HCT116 (cell line): ENCODE measurements at regions not wholly inside any gene's neighbourhood (a gene's known extent, or its start where the extent isn't known, plus 50 kb on each side); places are given as distances from the start of the nearest gene placed in this dataset.

Experiments used
- ATAC-seq: fragments of 200-7000 bp; cut with Tn5 transposase; 2 replicates; pipeline ENCODE4 v1.9.1; 2020; ENCODE audit warnings: mild to moderate bottlenecking, moderate library complexity
- BruUV-seq: library from RNA; stranded (reverse); fragments of 400-500 nt; replicated peaks from 2 replicates; lab custom pipeline; 2021; lab: Mats Ljungman, UMichigan
- CTCF ChIA-PET: fragments of 300-600 bp; sonication (Branson Sonifier 250); formaldehyde crosslinking; loops from one replicate; lab custom pipeline; 2021; ENCODE audit warnings: antibody characterized with exemption; lab: Charles Lee
- POLR2A ChIA-PET: fragments of 300-600, 350-600 bp; sonication (Branson Sonifier 250); formaldehyde crosslinking; loops from one replicate; lab custom pipeline; 2021; ENCODE audit warnings: antibody characterized with exemption; lab: Charles Lee
- RAD21 ChIA-PET, 2 experiments: fragments of 300-600 bp; sonication (Branson Sonifier 250); formaldehyde crosslinking; loops; one replicate each; lab custom pipeline; 2023; ENCODE audit warnings: low total read pairs in 2 of 2; ENCODE audit not compliant: uncharacterized antibody in 2 of 2, unreplicated experiment in 2 of 2, low non-redundant PET in 1 of 2; lab: Charles Lee
- DNase-seq: peaks from one replicate; pipeline ENCODE4 v3.0.0-alpha.2; 2010; ENCODE audit warnings: low read depth, low spot score
- H2AFZ ChIP-seq: fragments of 200-600 bp; shearing (Covaris generic), sonication (generic); 2 replicates; pipeline ENCODE4 v1.6.1; 2017; ENCODE audit warnings: low read depth, mixed run types, mixed read lengths, antibody characterized with exemption, low read length; ENCODE audit not compliant: poor library complexity, severe bottlenecking
- H3K27ac ChIP-seq: 2 replicates; pipeline ENCODE4 v1.5.1; 2012; ENCODE audit warnings: low read depth, low read length
- H3K27me3 ChIP-seq: fragments of 200-600 bp; sonication (generic); 2 replicates; pipeline ENCODE4 v1.6.1; 2016; ENCODE audit warnings: mixed run types, low read length, mixed read lengths; ENCODE audit not compliant: insufficient read depth
- H3K36me3 ChIP-seq, 2 experiments: fragments of 200-500 bp in 1 of 2; fragments of 200-600 bp in 1 of 2; sonication (Bioruptor generic) in 1 of 2; sonication (generic) in 1 of 2; 2 replicates each; pipeline versions ENCODE4 v1.5.1 to v1.6.1; 2014 to 2016; ENCODE audit warnings: low read length in 2 of 2, inconsistent platforms in 1 of 2, mixed read lengths in 1 of 2, mixed run types in 1 of 2; ENCODE audit not compliant: insufficient read depth in 2 of 2, control insufficient read depth in 1 of 2
- H3K4me1 ChIP-seq, 2 experiments: fragments of 200-600 bp in 1 of 2; sonication (generic) in 1 of 2; 2 replicates each; pipeline versions ENCODE4 v1.5.1 to v1.6.1; 2012 to 2017; ENCODE audit warnings: low read length in 2 of 2, inconsistent platforms in 1 of 2, mild to moderate bottlenecking in 1 of 2, mixed read lengths in 1 of 2, mixed run types in 1 of 2, moderate library complexity in 1 of 2; ENCODE audit not compliant: insufficient read depth in 2 of 2, control insufficient read depth in 1 of 2
- H3K4me2 ChIP-seq: fragments of 200-600 bp; sonication (generic); 2 replicates; pipeline ENCODE4 v1.6.1; 2017; ENCODE audit warnings: mixed run types, low read length, mixed read lengths
- H3K4me3 ChIP-seq, 2 experiments: fragments of 200-600 bp in 1 of 2; sonication (generic) in 1 of 2; replicated peaks in 1 of 2; 2 replicates each; pipeline ENCODE4 v1.5.1; 2011 to 2016; ENCODE audit warnings: low read length in 2 of 2, control low read depth in 1 of 2, low read depth in 1 of 2, mild to moderate bottlenecking in 1 of 2, mixed read lengths in 1 of 2, mixed run types in 1 of 2
- H3K79me2 ChIP-seq: fragments of 200-600 bp; sonication (generic); 2 replicates; pipeline ENCODE4 v1.6.1; 2017; ENCODE audit warnings: mild to moderate bottlenecking, mixed run types, low read length, moderate library complexity, mixed read lengths; ENCODE audit not compliant: insufficient read depth
- H3K9ac ChIP-seq: fragments of 200-600 bp; sonication (generic); 2 replicates; pipeline ENCODE4 v1.6.1; 2016; ENCODE audit warnings: low read length, mixed read lengths
- H3K9me2 ChIP-seq: fragments of 200-600 bp; sonication (generic), shearing (Covaris generic); 2 replicates; pipeline ENCODE4 v1.6.1; 2017; ENCODE audit warnings: mixed run types, mild to moderate bottlenecking, moderate library complexity; ENCODE audit not compliant: insufficient read depth
- H3K9me3 ChIP-seq, 2 experiments: fragments of 200-500 bp in 1 of 2; fragments of 200-600 bp in 1 of 2; sonication (Bioruptor generic) in 1 of 2; sonication (generic) in 1 of 2; 2 replicates each; pipeline ENCODE4 v1.6.1; 2014 to 2017; ENCODE audit warnings: low read length in 2 of 2, mixed read lengths in 2 of 2, inconsistent platforms in 1 of 2, low read depth in 1 of 2, mild to moderate bottlenecking in 1 of 2, mixed run types in 1 of 2, moderate library complexity in 1 of 2; ENCODE audit not compliant: control insufficient read depth in 1 of 2, insufficient read depth in 1 of 2
- H4K20me1 ChIP-seq: fragments of 200-600 bp; sonication (generic), shearing (Covaris generic); 2 replicates; pipeline ENCODE4 v1.6.1; 2017; ENCODE audit warnings: mixed run types, mild to moderate bottlenecking, moderate library complexity; ENCODE audit not compliant: insufficient read depth
- ATF3 ChIP-seq: IDR thresholded peaks from 2 replicates; pipeline ENCODE4 v1.6.1; 2012
- CBX3 ChIP-seq: IDR thresholded peaks from 2 replicates; pipeline ENCODE4 v1.6.1; 2012; ENCODE audit warnings: low read depth
- CEBPB ChIP-seq: IDR thresholded peaks from 2 replicates; pipeline ENCODE4 v1.6.1; 2012; ENCODE audit warnings: low read depth
- EZH2 ChIP-seq: fragments of 200-600 bp; sonication (generic); IDR thresholded peaks from 2 replicates; pipeline ENCODE4 v1.6.1; 2017; ENCODE audit warnings: antibody characterized with exemption, mixed run types
- FOSL1 ChIP-seq: IDR thresholded peaks from 2 replicates; pipeline ENCODE4 v1.6.1; 2012; ENCODE audit warnings: low read depth
- POLR2AphosphoS5 ChIP-seq: IDR thresholded peaks from 2 replicates; pipeline ENCODE4 v1.6.1; 2011; ENCODE audit warnings: mild to moderate bottlenecking, low read depth, low read length, moderate library complexity
- REST ChIP-seq: IDR thresholded peaks from 2 replicates; pipeline ENCODE4 v1.6.1; 2012; ENCODE audit warnings: low read depth
- SIN3A ChIP-seq: IDR thresholded peaks from 2 replicates; pipeline ENCODE4 v1.6.1; 2012; ENCODE audit warnings: low read depth
- SP1 ChIP-seq: IDR thresholded peaks from 2 replicates; pipeline ENCODE4 v1.6.1; 2012; ENCODE audit warnings: low read depth
- SRF ChIP-seq: IDR thresholded peaks from 2 replicates; pipeline ENCODE4 v1.6.1; 2012; ENCODE audit warnings: low read depth
- TCF7L2 ChIP-seq: IDR thresholded peaks from 2 replicates; pipeline ENCODE4 v1.7.0; 2011; ENCODE audit warnings: borderline replicate concordance, inconsistent platforms; ENCODE audit not compliant: insufficient read depth, insufficient read length; ENCODE audit errors: extremely low read depth
- intact Hi-C: fragments of 100-400 bp; cut with micrococcal nuclease; formaldehyde crosslinking; loops from 2 replicates; pipeline ENCODE4 v1.10.0; 2022

GRCh38 chrX:41025926-41026701, 59.1 kb upstream of the USP9X start:
- H3K79me2 ChIP-seq = no peaks in the 10 kb centered on the region
- ATAC-seq = no peak
- no peaks in the 10 kb centered on the region for H4K20me1 ChIP-seq
- H3K27ac ChIP-seq = no peak overlapping the region
- peaks cover 0 to 10% of the 10 kb centered on the region in 2 experiments; a peak in 3 of 4 replicates for H3K4me1 ChIP-seq
- intact Hi-C loops = no loop called here
- no peaks in the 10 kb centered on the region for H3K9me2 ChIP-seq
- no peaks in the 10 kb centered on the region for H3K27me3 ChIP-seq
- no peak for TF ChIP-seq FOSL1
- TF ChIP-seq EZH2 = no peak
- no peak for TF ChIP-seq SP1
- TF ChIP-seq CEBPB = no peak
- no peak for TF ChIP-seq CBX3
- TF ChIP-seq SIN3A = no peak
- no peak for TF ChIP-seq REST
- no peak for TF ChIP-seq ATF3
- no peak for TF ChIP-seq SRF
- TF ChIP-seq POLR2AphosphoS5 = no peak
- TF ChIP-seq TCF7L2 = no peak
- no peak overlapping the region for H3K9ac ChIP-seq
- DNase-seq = no peak
- H3K4me3 ChIP-seq = no peak overlapping the region
- CTCF ChIA-PET = no interaction called here
- no peak overlapping the region for H3K4me2 ChIP-seq
- no peak overlapping the region for H2AFZ ChIP-seq
- RAD21 ChIA-PET = no interaction called here
- no TSS peak for BruUV-seq
- no peaks in the 10 kb centered on the region for H3K36me3 ChIP-seq
- POLR2A ChIA-PET = no interaction called here
- no peaks in the 10 kb centered on the region for H3K9me3 ChIP-seq
